Stimulated activated naive CD8-positive, alpha-beta T cell treated with anti-CD3 and anti-CD28 coated beads, Interleukin-15, Interleukin-2, amounts not matched to agents 100 ng/mL and 50 ng/mL, for 24 hours (primary cell): ENCODE measurements at regions not wholly inside any gene's neighbourhood (a gene's known extent, or its start where the extent isn't known, plus 50 kb on each side); places are given as distances from the start of the nearest gene placed in this dataset.
A peak's percentile ranks its signal among the peaks of the same experiment; 100 is the strongest.

Experiments
- H3K27ac Mint-ChIP-seq: one replicate; pipeline ENCODE4 v1.8.0; 2021; ENCODE audit warnings: mild to moderate bottlenecking, mixed read lengths
- H3K27me3 Mint-ChIP-seq: one replicate; pipeline ENCODE4 v1.8.0; 2021; ENCODE audit warnings: mixed read lengths
- H3K36me3 Mint-ChIP-seq: one replicate; pipeline ENCODE4 v1.8.0; 2021; ENCODE audit warnings: low read depth, mixed read lengths
- H3K4me1 Mint-ChIP-seq: one replicate; pipeline ENCODE4 v1.8.0; 2021; ENCODE audit warnings: low read depth, mixed read lengths
- H3K4me3 Mint-ChIP-seq: one replicate; pipeline ENCODE4 v1.8.0; 2021; ENCODE audit warnings: mild to moderate bottlenecking, mixed read lengths
- H3K9me3 Mint-ChIP-seq: one replicate; pipeline ENCODE4 v1.8.0; 2021; ENCODE audit warnings: mixed read lengths

DNA sequence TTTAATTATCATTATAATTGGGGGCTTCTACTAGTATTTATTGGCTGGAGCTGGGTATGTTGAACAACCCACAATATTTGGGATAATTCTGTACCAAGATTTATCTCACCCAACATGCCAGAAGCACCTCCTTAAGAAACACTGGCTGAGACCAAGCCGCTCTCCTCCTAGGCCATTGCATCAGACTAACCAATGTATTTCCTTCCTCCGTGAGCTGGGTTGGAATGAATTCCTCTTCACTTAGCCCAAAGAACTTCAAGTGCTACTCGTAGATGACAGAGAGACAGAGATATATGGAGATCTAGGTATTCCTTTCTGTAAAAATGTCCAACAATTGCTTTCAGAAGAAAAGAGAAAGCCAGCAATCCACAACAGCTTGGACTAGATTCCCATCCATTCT, 87.2 kb upstream of the ETS2 start:
- H3K27me3 Mint-ChIP-seq: no peaks in the 10 kb centered on the region
- no peaks in the 10 kb centered on the region for H3K9me3 Mint-ChIP-seq
- H3K4me3 Mint-ChIP-seq: no peak overlapping the region
- no peaks in the 10 kb centered on the region for H3K4me1 Mint-ChIP-seq
- H3K36me3 Mint-ChIP-seq: no peaks in the 10 kb centered on the region
- H3K27ac Mint-ChIP-seq: no peak overlapping the region

DNA sequence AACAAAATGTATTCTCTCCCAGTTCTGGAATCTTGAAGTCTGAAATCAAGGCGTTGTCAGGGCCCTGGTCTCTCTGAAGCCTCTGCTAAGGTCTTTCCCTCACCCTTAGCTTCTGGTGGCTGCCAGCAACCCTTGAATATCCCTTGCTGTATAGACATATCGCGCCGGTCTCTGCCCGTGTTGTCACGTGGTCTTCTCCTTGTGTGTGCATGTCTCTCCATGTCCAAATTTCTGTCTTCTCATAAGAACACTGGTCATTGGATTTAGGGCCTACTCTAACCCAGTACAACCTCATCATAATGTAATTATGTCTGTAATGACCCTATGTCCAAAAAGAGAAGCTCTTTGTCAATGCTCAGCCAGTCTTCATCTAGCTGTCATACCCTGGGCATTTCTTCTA, 85.7 kb upstream of the ETS2 start:
- Mint-ChIP-seq H3K27me3 (peaks cover 4% of the 10 kb centered on the region), H3K4me3 (no peak overlapping the region), H3K4me1 (no peaks in the 10 kb centered on the region), H3K36me3 (no peaks in the 10 kb centered on the region), H3K27ac (no peak overlapping the region), H3K9me3 (peaks cover 6% of the 10 kb centered on the region)

DNA sequence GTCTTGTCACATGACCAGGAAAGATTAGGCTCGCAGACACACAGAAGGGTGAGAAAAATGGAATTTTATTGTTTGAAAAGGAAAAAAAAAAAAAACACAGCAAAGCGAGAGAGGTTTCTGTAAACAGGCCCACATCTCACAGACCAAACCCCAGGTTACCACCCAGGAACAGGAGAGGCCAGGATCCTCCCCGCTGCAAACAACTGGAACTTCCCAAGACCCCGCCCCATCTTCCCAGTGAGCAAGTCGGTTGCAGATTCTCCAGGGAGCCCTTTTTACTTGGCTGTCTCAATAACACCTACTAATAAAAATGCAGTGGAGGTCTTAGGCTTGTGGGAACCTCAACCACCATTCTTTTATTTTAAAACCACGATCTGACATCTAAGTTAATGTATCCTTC, 84.7 kb upstream of the ETS2 start:
- H3K27ac Mint-ChIP-seq: no peak overlapping the region
- H3K9me3 Mint-ChIP-seq: peaks cover 10% of the 10 kb centered on the region
- H3K36me3 Mint-ChIP-seq: no peaks in the 10 kb centered on the region
- peaks cover 4% of the 10 kb centered on the region for H3K27me3 Mint-ChIP-seq
- no peak overlapping the region for H3K4me3 Mint-ChIP-seq
- H3K4me1 Mint-ChIP-seq: no peaks in the 10 kb centered on the region

DNA sequence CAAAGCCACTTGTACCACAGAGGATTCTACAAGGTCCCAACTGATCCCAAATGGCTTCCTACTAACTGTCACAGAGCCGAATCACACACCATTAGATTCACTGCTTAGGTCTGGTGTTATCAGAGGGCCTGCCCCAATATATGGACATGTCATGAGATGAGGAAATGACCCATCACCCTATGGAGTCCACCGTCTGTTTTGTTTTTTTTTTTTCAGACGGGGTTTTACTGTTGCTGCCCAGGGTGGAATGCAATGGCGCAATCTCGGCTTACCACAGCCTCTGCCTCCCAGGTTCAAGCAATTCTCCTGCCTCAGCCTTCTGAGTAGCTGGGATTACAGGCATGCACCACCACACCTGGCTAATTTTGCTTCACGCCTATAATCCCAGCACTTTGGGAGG, 83.8 kb upstream of the ETS2 start:
- Mint-ChIP-seq H3K4me3 (no peak overlapping the region), H3K4me1 (no peaks in the 10 kb centered on the region), H3K27me3 (peaks cover 4% of the 10 kb centered on the region), H3K27ac (no peak overlapping the region), H3K36me3 (no peaks in the 10 kb centered on the region), H3K9me3 (peaks cover 14% of the 10 kb centered on the region)

DNA sequence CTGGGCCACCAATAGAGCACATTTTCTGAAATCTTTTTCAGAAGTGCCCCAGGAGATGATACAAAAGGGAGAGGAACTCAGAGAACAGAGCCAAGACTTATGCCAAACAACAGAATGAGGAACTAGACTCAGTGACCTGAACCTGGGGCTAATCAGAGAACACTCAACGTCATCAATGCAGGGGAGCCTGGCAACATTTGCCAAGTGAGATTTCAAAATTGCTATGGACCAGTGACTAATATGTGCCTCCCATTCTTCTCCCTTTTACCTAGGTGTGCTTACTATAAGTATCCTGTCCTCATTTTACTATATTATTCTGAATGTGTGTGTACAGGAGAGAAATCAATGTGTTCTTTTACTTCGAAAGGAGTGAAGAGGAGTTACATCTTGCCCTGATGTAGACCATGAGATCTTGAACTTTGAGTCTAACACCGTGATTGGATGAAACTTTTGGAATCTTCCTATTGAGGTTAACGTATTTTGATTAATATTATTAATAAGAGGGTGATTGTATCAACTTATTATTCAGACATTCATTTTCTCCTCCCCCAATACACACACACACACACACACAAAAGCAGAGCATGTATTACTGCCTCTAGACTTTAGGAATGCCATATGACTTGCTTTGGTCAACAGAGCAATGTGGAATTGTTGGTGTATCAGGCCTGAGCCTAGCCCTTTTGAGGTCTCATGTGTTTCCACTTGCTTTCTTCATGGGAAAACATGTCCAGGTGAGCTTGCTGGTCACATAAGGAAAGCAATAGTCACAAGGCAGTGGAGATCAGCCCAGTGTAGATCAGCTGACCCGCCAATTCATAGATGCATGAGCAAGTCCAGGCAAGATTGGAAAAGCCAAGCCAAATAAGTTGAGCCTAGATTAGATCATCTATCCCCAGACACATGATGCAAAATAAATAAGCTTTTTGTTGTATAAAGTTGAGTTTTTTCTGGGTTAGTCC, 80.3 kb upstream of the ETS2 start:
- peaks cover 9% of the 10 kb centered on the region for H3K27me3 Mint-ChIP-seq
- H3K9me3 Mint-ChIP-seq: peaks cover 14% of the 10 kb centered on the region

DNA sequence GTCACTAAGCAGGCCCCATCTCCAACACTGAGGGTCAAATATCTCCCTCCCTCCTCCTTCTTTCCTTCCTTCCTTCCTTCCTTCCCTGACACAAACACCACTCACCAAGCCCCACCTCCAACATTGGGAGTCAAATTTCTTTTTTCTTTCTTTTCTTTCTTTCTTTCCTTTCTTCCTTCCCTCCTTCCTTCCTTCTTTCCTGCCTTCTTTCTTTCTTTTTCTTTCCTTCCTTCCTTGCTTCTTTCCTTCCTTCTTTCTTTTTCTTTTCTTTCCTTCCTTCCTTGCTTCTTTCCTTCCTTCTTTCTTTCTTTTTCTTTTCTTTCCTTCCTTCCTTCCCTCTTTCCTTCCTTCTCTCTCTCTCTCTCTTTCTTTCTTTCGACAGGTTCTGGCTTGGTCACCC, 79.2 kb upstream of the ETS2 start:
- Mint-ChIP-seq H3K27me3 (peaks cover 9% of the 10 kb centered on the region), H3K9me3 (peaks cover 14% of the 10 kb centered on the region), H3K36me3 (no peaks in the 10 kb centered on the region), H3K4me1 (no peaks in the 10 kb centered on the region), H3K27ac (no peak overlapping the region), H3K4me3 (no peak overlapping the region)

More for the DNA sequence above, 80.3 kb upstream of the ETS2 start:
- no peaks in the 10 kb centered on the region for H3K36me3 Mint-ChIP-seq
- no peaks in the 10 kb centered on the region for H3K4me1 Mint-ChIP-seq
- H3K4me3 Mint-ChIP-seq: no peak overlapping the region
- H3K27ac Mint-ChIP-seq: no peak overlapping the region

DNA sequence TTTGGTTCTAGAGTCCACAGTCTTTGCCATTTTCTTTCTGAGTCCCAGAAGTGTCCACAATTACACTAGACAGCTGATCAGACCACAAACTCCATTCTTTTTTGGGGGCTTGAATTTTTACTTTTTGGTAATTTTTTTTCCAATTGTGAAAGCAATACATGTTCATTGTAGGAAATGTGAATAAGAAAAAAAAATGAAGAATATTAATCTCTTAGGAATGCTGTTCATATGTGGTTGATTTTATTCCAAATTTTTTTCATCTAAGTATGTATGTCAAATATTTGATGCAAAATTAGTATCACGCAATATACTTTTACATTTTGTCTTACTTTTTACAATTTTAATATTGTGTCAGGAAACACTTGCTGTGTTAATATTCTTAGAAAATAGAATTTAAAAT, 76.4 kb upstream of the ETS2 start:
- no peak overlapping the region for H3K27ac Mint-ChIP-seq
- peaks cover 5% of the 10 kb centered on the region for H3K4me1 Mint-ChIP-seq

DNA sequence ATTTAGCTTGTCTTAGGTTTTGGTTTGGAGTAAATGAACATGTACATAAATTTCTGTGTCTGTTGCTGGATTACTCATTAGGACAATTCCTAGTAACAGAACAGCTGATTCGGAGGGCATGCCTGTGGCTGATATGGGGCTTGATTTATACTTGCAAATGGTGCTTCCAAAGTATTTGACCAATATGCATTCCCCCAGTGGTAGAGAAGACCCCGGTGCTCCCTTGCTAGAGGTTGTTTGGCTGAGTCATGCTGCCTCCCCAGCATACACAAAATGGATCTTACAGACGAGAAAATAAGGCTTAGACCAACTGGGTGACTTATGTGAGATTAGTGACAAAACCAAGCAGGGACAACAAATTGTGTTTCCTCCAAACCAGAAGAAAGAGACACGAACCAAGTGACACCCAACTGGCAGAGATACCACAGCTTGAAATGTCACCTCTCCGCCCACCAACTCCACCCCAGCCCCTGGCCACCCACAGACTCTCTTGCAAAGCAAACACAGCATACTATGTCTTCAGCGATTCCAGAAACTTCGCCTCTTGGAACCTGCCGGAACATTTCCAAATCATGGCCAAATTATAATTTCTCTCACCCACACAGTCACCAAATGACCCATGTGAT, 75.9 kb upstream of the ETS2 start:
- H3K27ac Mint-ChIP-seq: no peak overlapping the region
- peaks cover 10% of the 10 kb centered on the region for H3K9me3 Mint-ChIP-seq
- H3K4me1 Mint-ChIP-seq: peaks cover 9% of the 10 kb centered on the region
- H3K36me3 Mint-ChIP-seq: no peaks in the 10 kb centered on the region
- H3K27me3 Mint-ChIP-seq: peaks cover 13% of the 10 kb centered on the region
- no peak overlapping the region for H3K4me3 Mint-ChIP-seq

More for the DNA sequence above, 76.4 kb upstream of the ETS2 start:
- Mint-ChIP-seq H3K4me3 (no peak overlapping the region), H3K27me3 (peaks cover 15% of the 10 kb centered on the region), H3K9me3 (peaks cover 14% of the 10 kb centered on the region), H3K36me3 (no peaks in the 10 kb centered on the region)

DNA sequence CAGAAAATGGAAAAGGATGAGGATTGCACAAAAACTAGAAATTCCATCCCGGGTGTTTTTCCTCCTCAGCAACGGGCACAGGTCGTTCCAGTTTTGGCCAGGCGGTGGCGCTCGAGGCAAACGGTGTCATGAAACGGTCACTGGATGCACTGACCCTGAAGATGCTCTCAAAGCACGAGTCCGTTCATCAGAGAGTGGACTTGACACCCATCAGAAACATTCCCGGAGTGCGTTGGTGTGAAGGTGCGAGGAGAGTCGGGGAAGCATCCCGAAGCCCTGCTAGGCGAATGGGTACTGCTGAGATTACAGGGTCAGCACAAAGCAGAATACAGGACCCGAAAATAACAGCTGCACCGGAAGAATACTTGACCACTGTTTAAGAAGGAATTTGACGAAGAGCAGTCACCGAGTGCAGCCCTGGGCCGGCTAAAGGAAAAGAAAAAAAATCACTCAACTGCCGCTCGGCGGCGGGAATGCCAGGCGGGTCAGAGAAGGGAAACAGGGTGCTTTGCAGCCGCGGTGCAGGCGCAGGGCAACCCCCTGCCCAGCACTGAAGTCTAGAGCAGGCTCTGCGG, 71.7 kb upstream of the ETS2 start:
- Mint-ChIP-seq H3K9me3 (no peaks in the 10 kb centered on the region), H3K27me3 (peaks cover 26% of the 10 kb centered on the region), H3K4me3 (peak overlapping the region; percentile 84), H3K27ac (peak overlapping the region; percentile 21), H3K4me1 (peaks cover 13% of the 10 kb centered on the region), H3K36me3 (no peaks in the 10 kb centered on the region)

DNA sequence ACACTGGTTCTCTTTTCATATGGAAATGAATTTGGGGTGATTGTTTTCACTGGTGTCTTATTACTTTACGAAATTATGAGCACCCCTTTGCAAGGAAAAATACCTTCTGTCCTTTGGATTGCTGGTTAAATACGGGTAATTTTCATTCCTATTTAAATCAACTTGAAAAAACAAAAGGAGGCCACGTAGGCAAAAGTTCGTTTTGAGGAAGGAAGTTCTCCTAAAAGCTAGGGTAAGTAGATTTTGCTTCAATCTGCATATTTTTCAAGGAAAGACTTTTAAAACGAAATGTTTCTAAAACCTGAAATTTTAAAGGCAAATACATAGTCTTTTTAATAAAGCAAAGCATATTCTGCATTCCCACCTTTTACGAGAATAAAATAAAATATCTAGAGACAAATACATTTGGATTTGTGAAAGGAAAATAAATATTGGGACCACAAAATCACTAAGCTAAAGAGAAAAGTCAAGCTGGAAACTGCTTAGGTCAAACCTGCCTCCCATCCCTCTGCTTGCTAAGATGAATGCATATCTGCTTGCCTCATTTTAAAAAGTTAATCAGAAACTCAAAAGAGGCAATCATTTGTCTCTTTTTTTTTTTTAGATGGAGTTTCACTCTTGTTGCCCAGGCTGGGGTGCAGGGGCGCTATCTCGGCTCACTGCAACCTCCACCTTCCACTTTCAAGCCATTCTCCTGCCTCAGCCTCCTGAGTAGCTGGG, 70.9 kb upstream of the ETS2 start:
- no peaks in the 10 kb centered on the region for H3K9me3 Mint-ChIP-seq

DNA sequence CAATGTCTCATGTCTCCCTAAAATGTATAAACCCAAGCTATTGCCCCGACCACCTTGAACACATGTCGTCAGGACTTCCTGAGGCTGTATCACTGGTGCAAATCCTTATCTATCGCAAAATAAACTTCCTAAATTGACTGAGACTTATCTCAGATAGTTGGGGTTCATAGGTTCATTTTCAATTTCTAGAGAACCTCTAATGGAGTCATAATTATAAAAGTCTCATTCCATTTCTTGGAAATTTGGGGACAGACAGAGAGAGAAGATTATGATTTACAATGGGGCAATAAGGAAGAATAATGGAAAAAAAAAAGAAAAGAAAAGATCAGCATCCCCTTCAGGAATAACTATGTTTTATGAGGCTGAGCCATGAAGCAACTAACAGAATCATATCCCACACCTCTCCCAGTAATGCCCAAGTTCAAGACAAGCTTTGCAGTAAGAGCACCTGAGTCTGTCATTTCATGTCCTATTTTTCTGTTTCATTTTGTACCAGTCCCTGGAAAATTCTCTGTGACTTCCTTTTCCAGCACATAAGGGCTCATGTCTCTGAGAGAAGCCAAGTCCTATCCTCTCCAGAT, 70.0 kb upstream of the ETS2 start:
- no peaks in the 10 kb centered on the region for H3K36me3 Mint-ChIP-seq
- H3K27me3 Mint-ChIP-seq: peaks cover 21% of the 10 kb centered on the region
- no peak overlapping the region for H3K4me3 Mint-ChIP-seq

More for the DNA sequence above, 70.9 kb upstream of the ETS2 start:
- no peak overlapping the region for H3K27ac Mint-ChIP-seq
- H3K4me1 Mint-ChIP-seq: peaks cover 13% of the 10 kb centered on the region
- peaks cover 26% of the 10 kb centered on the region for H3K27me3 Mint-ChIP-seq
- peak overlapping the region; percentile 84 for H3K4me3 Mint-ChIP-seq
- no peaks in the 10 kb centered on the region for H3K36me3 Mint-ChIP-seq

DNA sequence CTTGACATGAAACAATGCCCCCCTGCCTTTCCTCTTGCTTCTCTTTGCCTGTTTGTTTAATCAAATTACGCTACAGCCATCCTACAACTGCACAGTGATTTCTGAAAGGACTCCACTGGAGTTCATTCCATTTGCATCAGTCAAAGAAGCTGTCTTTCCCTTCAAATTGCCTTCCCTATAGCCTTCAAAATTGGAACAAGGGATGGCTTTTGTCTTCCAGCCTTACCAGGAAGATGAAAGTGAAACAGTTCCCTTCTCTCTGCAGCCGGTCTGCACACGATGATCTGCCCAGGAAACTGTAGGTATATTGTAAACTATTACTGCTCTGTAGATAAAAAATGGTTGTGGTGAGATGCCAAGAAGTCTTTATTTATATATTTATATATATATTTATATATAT, 65.6 kb upstream of the ETS2 start:
- Mint-ChIP-seq H3K27ac (no peak overlapping the region), H3K27me3 (peaks cover 14% of the 10 kb centered on the region), H3K9me3 (no peaks in the 10 kb centered on the region), H3K4me3 (no peak overlapping the region), H3K36me3 (no peaks in the 10 kb centered on the region), H3K4me1 (peaks cover 19% of the 10 kb centered on the region)

More for the DNA sequence above, 70.0 kb upstream of the ETS2 start:
- peak overlapping the region; percentile 5 for H3K27ac Mint-ChIP-seq
- no peaks in the 10 kb centered on the region for H3K9me3 Mint-ChIP-seq
- H3K4me1 Mint-ChIP-seq: peaks cover 18% of the 10 kb centered on the region

DNA sequence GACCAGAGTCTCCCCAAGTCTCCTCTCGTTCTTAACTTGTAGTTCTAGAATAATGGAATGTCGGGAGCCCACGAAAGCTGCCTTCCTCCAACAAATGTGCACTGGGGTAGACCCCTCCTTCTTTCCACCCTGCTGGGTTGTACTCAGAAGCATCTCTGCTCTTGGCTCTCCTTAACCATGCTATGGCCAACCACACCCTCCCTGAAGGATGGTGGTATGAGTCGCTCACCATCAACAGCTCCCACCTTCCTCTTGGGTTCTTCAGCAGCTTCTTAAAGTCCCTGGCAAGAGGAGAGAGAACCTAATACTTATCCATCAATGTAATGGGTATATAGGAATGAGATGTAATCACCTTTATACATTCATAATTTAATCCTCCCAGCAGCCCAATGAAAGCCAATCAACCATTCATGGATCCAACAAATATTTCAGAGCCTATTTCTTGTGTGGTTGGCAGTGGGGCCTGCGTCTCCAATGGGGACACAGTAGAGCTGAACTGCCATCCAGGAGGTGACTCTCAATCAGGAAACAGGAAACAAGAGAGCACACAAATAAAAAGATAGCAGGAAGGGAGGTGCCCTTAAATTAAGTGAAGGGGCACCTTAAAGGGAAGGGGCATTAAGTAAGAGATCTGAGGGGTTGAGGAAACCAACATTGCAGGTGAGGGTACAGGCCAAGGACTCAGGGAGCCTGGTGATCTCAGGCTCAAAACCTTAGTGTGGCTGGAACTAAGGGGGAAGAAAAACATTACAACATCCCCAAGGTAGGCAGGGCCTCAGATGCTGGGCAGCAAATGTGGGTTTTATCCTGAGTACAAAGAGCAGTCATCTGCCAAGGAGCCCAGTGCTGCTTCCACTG, 64.4 kb upstream of the ETS2 start:
- H3K27ac Mint-ChIP-seq: no peak overlapping the region
- no peaks in the 10 kb centered on the region for H3K9me3 Mint-ChIP-seq
- peaks cover 2% of the 10 kb centered on the region for H3K27me3 Mint-ChIP-seq
- H3K4me3 Mint-ChIP-seq: no peak overlapping the region
- H3K4me1 Mint-ChIP-seq: peaks cover 14% of the 10 kb centered on the region
- no peaks in the 10 kb centered on the region for H3K36me3 Mint-ChIP-seq

DNA sequence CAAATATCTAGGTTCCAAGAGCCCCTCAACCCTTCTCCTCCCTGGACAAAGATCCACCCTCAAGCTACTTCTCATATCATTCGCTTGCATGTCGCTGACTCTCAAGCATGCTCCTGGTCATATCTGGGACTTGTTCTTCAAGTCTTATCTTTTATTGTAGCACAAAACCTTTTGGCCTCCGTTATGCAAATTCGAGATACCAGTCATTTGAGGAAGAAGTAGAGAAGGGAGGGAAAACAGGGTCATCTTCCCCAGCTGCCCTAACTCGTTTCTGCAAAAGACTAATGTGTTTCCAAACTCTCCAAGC, 63.8 kb upstream of the ETS2 start:
- H3K36me3 Mint-ChIP-seq: no peaks in the 10 kb centered on the region
- no peaks in the 10 kb centered on the region for H3K27me3 Mint-ChIP-seq
- no peak overlapping the region for H3K27ac Mint-ChIP-seq
- no peaks in the 10 kb centered on the region for H3K9me3 Mint-ChIP-seq
- H3K4me3 Mint-ChIP-seq: no peak overlapping the region
- H3K4me1 Mint-ChIP-seq: peaks cover 14% of the 10 kb centered on the region
